ENCODE measurements at regions not wholly inside any gene's neighbourhood (a gene's known extent, or its start where the extent isn't known, plus 50 kb on each side); places are given as distances from the start of the nearest gene placed in this dataset.

DNA sequence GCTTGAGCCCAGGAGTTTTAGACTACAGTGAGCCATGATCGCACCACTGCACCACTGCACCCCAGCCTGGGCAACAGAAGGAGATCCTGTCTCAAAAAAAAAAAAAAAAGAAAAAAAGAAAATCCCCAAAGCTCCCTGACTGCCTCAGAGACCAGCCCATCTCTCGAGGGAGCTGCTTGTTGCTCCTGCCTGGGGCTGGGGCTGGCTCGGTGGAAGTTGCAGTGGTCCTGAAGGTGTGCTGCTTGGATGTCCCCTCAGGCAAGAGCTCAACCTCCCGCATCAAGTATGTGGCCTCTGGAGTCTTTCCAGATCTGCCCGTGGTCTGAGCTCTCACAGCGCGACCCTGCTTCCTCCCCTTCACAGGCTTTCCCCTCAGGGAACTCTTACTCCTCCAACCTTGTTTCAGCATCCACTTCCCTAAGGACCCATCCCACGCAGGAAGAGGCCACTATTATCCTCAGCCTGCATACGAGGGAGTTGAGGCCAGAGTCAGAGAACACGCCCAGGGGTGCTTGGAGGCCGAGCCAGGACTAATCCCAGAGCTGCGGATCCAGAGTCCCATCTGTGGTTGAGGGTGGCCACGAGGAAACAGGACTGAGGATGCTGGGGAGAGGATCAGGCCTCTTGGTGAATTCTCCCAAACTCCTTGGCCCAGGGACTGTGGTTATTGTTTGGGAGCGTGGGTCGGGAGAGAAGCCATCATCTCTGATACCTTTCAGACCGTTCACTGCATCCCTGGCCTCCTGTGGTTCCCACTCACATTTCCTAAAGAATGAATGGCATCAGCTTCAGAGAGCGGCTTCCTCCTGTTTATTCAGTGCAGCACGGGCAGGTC is 624.6 kb downstream of the AACS start:
- DNase-seq (ENCODE audit: insufficient read length, low spot score) (no peak), FAIRE-seq (no peak)
- TF ChIP-seq CTCF (IDR thresholded peaks at IDR 0.05; ENCODE audit: insufficient read depth, missing control alignments): no peak

GRCh38 chr12:125690841-125691240 is 625.6 kb downstream of the AACS start:
- TF ChIP-seq CTCF (IDR thresholded peaks at IDR 0.05; ENCODE audit: insufficient read depth, missing control alignments): no peak
- FAIRE-seq (no peak), DNase-seq (ENCODE audit: insufficient read length, low spot score) (no peak)

- FAIRE-seq (no peak), DNase-seq (ENCODE audit: insufficient read length, low spot score) (no peak)
- no peak for TF ChIP-seq CTCF (IDR thresholded peaks at IDR 0.05; ENCODE audit: insufficient read depth, missing control alignments)
Measured at GRCh38 chr12:125696054-125696453, 630.8 kb downstream of the AACS start.

DNA sequence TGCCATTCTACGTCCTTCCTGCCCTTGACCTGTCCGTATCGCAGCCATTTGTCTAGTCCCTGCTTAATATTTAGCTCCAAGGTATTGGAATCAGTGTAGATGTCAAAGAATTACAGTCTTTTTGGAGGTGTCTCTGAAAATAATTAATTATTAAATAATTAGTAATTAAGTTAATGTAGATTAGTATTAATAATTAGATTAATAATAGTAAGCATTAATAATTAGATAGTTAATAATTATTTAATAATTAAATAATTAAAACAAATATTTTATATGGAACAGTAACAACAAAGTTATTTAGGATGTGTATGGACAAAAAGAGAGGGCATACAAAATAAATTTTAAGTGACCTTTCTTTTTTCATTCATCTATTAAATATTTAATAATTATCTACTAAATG is 639.6 kb downstream of the AACS start:
- TF ChIP-seq CTCF (IDR thresholded peaks at IDR 0.05; ENCODE audit: insufficient read depth, missing control alignments): no peak
- FAIRE-seq (no peak), DNase-seq (ENCODE audit: insufficient read length, low spot score) (no peak)

GRCh38 chr12:125720961-125721360 is 655.7 kb downstream of the AACS start:
- FAIRE-seq: no peak
- DNase-seq (ENCODE audit: insufficient read length, low spot score): no peak
- no peak for TF ChIP-seq CTCF (IDR thresholded peaks at IDR 0.05; ENCODE audit: insufficient read depth, missing control alignments)

GRCh38 chr12:125734137-125734536 is 668.9 kb downstream of the AACS start:
- TF ChIP-seq CTCF (IDR thresholded peaks at IDR 0.05; ENCODE audit: insufficient read depth, missing control alignments): no peak
- FAIRE-seq (no peak), DNase-seq (ENCODE audit: insufficient read length, low spot score) (no peak)

GRCh38 chr12:125738211-125738610 is 673.0 kb downstream of the AACS start:
- no peak for TF ChIP-seq CTCF (IDR thresholded peaks at IDR 0.05; ENCODE audit: insufficient read depth, missing control alignments)
- DNase-seq (ENCODE audit: insufficient read length, low spot score): no peak
- no peak for FAIRE-seq
